GM18505 (cell line): ENCODE measurements at regions not wholly inside any gene's neighbourhood (a gene's known extent, or its start where the extent isn't known, plus 50 kb on each side); places are given as distances from the start of the nearest gene placed in this dataset.

ENCODE experiments used
- ATAC-seq: cut with Tn5 transposase; IDR thresholded peaks from one replicate; pipeline ENCODE4 v1.9.1; 2021; ENCODE audit not compliant: unreplicated experiment
- POLR2A ChIP-seq: IDR thresholded peaks from 4 replicates; pipeline ENCODE4 v1.6.1; 2011; ENCODE audit warnings: borderline replicate concordance; ENCODE audit not compliant: insufficient read depth, insufficient read length; ENCODE audit errors: extremely low read depth

DNA sequence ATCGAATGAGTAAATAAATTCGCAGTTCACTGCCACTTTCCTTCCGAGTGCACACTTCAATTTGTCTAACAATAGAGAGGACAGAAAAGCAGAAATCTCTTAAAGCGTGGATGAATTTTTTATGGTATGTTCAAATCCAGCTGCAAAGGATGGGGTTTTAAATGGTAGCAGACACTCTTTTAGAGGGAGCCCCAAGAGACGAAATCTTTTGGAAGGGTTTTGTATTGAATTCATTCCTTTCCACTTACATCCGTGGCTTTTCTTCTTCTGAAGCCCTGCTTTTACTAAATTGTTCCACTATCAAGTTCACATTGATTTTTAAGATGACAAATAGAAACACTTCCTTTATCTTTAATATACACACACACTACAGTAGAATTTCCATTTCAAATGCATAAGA, 680.7 kb downstream of the NR4A2 start:
- no peak for ATAC-seq
- no peak for TF ChIP-seq POLR2A

- no peak for TF ChIP-seq POLR2A
- ATAC-seq = no peak
Observed at GRCh38 chr2:155645791-155646190, 686.7 kb downstream of the NR4A2 start.

- TF ChIP-seq POLR2A = no peak
- ATAC-seq = no peak
Observed at GRCh38 chr2:155643056-155643775, 689.3 kb downstream of the NR4A2 start.

DNA sequence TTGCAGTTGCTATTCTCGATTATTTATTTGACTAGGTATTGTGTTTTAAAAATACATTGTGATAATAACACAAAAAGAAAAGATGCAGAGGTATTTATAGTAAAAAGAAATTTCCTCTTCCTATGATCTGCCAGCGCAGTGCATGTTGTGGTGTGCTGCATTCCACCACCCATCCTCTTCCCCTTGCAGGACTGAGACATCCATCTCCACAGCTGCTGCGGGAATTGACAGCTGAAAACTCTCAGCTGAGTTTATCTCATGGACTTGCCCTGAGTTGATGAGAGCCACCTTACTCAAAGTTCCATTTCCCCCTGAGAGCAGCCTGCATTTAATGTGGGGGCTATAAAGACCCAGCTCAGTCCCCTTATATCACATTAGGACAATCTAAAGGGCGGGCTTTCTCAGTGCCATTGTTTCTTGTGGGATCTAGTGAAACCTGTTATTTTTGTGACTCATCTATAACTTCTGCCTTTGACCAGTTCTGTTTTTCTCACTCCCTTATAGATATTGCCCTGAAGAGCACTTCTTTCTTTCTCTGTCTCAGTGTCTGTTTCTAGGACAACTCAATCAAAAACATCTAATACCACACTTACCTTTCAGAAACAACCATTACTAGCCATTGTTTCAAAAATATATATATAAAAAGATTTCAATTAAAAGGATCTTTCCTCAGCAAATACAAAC, 698.5 kb downstream of the NR4A2 start:
- TF ChIP-seq POLR2A = no peak
- no peak for ATAC-seq

- TF ChIP-seq POLR2A = no peak
Observed at GRCh38 chr2:155633060-155633839, 699.3 kb downstream of the NR4A2 start.

GRCh38 chr2:155630760-155631159, 701.8 kb downstream of the NR4A2 start:
- TF ChIP-seq POLR2A = no peak
- ATAC-seq = no peak

More at GRCh38 chr2:155633060-155633839, 699.3 kb downstream of the NR4A2 start:
- no peak for ATAC-seq

DNA sequence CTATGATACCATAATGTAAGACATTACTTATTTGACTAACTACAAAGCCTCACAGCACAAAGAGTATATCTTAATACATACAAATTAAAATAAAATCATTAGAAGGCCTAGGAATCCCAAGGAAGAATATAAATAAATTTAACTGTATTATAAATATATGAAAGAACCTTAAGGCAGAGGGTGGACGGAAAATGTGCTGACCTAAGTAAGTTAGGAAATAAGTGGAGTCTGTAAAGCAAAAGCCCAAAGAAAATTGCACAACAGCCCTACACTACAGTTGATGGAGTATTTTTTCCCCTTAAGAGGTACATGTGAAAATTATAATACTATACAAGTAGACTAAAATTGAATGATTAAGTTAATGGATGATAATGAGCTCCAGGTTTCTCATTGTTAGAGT, 710.1 kb downstream of the NR4A2 start:
- no peak for TF ChIP-seq POLR2A
- ATAC-seq = no peak

DNA sequence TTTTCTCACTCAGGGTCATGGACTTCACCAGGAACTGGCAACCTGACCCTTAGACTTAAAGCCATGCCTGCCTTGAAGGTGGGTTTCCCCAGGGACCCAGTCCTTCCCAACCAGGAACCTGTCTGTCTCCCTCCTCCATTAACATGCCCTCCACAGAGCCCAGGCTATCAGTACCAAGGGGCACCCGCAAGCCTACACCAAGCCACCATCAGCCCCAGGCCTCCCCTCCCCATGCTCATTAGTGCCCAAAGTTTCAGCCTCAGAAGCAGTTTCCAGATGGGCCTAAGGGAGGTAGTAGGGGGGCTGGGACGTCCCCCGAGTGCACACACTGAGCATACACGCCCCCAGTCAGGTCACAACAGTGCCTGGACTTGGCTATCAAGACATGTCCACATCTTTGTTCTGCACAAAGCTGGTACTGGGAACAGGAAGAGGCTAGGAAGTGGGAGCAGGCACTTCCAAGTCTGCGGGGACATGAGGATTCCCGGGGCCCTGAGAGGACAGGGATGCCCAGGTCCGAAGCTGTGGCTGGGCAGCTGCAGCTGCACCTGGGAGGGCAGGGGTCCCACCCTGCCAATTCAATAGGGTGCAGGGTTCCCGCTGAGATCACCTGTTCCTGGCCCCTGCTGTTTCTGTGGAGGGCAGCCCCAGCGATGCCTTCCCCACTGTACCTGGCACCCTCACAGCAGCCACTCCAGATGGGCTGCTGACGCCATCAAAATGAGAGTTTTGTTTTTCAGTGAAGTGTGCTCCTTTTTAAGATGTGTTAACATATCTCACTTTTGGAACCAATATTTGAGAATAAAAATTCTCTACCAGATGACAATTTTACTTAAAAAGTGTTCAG, 731.4 kb downstream of the NR4A2 start:
- TF ChIP-seq POLR2A = no peak
- ATAC-seq = no peak

- TF ChIP-seq POLR2A = no peak
- ATAC-seq = no peak
Observed at GRCh38 chr2:155600296-155600695, 732.2 kb downstream of the NR4A2 start.

- TF ChIP-seq POLR2A = no peak
- ATAC-seq = no peak
Observed at GRCh38 chr2:155599834-155600233, 732.7 kb downstream of the NR4A2 start.

DNA sequence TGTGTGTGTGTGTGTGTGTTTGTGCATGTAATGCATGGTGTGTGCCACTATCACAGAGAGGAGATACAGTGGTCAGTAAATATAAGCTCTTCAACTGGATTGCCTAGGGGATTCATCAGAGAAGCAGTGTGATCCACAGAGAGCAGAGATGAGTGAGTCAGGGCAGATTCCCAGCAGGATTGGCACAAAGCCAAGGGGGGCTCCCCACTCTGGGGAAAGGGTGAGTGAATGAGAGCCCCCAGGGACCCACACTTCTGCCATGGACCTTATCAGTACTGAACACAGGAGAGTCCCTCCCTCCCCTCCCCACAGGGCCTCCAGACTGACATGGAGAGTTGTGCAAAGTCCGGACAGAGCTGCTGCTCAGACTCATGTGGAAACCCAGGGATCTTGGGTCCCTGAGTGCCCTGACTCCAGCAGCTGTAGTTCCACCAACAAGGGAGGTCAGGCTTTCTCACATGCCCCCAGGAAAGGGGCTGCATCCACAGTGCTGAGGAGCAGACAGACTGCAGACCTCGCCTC, 748.8 kb downstream of the NR4A2 start:
- no peak for TF ChIP-seq POLR2A
- ATAC-seq = no peak

GRCh38 chr2:155574941-155575340, 757.6 kb downstream of the NR4A2 start:
- ATAC-seq = no peak
- no peak for TF ChIP-seq POLR2A
